IMR-90 (cell line): ENCODE measurements at regions not wholly inside any gene's neighbourhood (a gene's known extent, or its start where the extent isn't known, plus 50 kb on each side); places are given as distances from the start of the nearest gene placed in this dataset.

ENCODE experiments used
- ATAC-seq: fragments of 200-7000 bp; cut with Tn5 transposase; 2 replicates; pipeline ENCODE4 v1.9.1; 2020; ENCODE audit warnings: low read depth, mild to moderate bottlenecking, moderate library complexity
- BruUV-seq: library from RNA; stranded (reverse); fragments of 400-500 nt; replicated peaks from 2 replicates; lab custom pipeline; 2021; lab: Mats Ljungman, UMichigan
- CTCF ChIA-PET: fragments of 300-600 bp; formaldehyde crosslinking; extraction: SDS; loops from one replicate; lab custom pipeline; 2021; ENCODE audit warnings: antibody characterized with exemption; lab: Yijun Ruan, JAX
- POLR2A ChIA-PET: fragments of 300-600 bp; sonication (Branson Sonifier 250); formaldehyde crosslinking; loops from one replicate; lab custom pipeline; 2022; ENCODE audit warnings: antibody characterized with exemption; ENCODE audit not compliant: unreplicated experiment; lab: Charles Lee
- DNase-seq: peaks from one replicate; pipeline ENCODE4 v3.0.0; 2013
- H2AFZ ChIP-seq: replicated peaks from 2 replicates; pipeline ENCODE3; 2013; ENCODE audit warnings: low read length, mild to moderate bottlenecking; ENCODE audit not compliant: poor library complexity
- H2AK5ac ChIP-seq: 2 replicates; pipeline ENCODE4 v1.6.1; 2013; ENCODE audit warnings: low read depth, low read length, inconsistent platforms
- H2AK9ac ChIP-seq: replicated peaks from 2 replicates; pipeline ENCODE3; 2013; ENCODE audit warnings: mild to moderate bottlenecking, low read depth, low read length, moderate library complexity; ENCODE audit not compliant: poor library complexity
- H2BK120ac ChIP-seq: 2 replicates; pipeline ENCODE4 v1.6.1; 2013; ENCODE audit warnings: low read depth, low read length, inconsistent platforms
- H2BK15ac ChIP-seq: 3 replicates; pipeline ENCODE4 v1.6.1; 2013; ENCODE audit warnings: low read depth, low read length, inconsistent platforms
- H2BK20ac ChIP-seq: 2 replicates; pipeline ENCODE4 v1.6.1; 2013; ENCODE audit warnings: low read depth, mild to moderate bottlenecking, inconsistent platforms, low read length, moderate library complexity
- H2BK5ac ChIP-seq: 2 replicates; pipeline ENCODE4 v1.6.1; 2013; ENCODE audit warnings: mild to moderate bottlenecking, low read depth, low read length, inconsistent platforms; ENCODE audit not compliant: poor library complexity, severe bottlenecking
- H3K14ac ChIP-seq: replicated peaks from 2 replicates; pipeline ENCODE4 v1.6.1; 2013; ENCODE audit warnings: low read depth, low read length, inconsistent platforms
- H3K18ac ChIP-seq: 2 replicates; pipeline ENCODE4 v1.6.1; 2013; ENCODE audit warnings: low read depth, low read length, control low read depth
- H3K23ac ChIP-seq: 2 replicates; pipeline ENCODE4 v1.6.1; 2013; ENCODE audit warnings: low read depth, low read length, inconsistent platforms
- H3K27ac ChIP-seq: 2 replicates; pipeline ENCODE4 v1.5.1; 2013; ENCODE audit warnings: mild to moderate bottlenecking, control low read depth, low read length; ENCODE audit not compliant: insufficient read depth
- H3K27me3 ChIP-seq: 2 replicates; pipeline ENCODE4 v1.6.1; 2013; ENCODE audit warnings: low read length; ENCODE audit not compliant: control insufficient read depth, insufficient read depth
- H3K36me3 ChIP-seq: 2 replicates; pipeline ENCODE4 v1.6.1; 2013; ENCODE audit warnings: low read length, mixed read lengths; ENCODE audit not compliant: control insufficient read depth, insufficient read depth
- H3K4ac ChIP-seq: 2 replicates; pipeline ENCODE4 v1.6.1; 2013; ENCODE audit warnings: low read depth, low read length, inconsistent platforms
- H3K4me1 ChIP-seq: 2 replicates; pipeline ENCODE4 v1.6.1; 2013; ENCODE audit warnings: low read length, mixed read lengths; ENCODE audit not compliant: control insufficient read depth, insufficient read depth
- H3K4me2 ChIP-seq: 2 replicates; pipeline ENCODE4 v1.6.1; 2013; ENCODE audit warnings: low read depth, mild to moderate bottlenecking, control low read depth, low read length, moderate library complexity
- H3K4me3 ChIP-seq: 2 replicates; pipeline ENCODE4 v1.5.1; 2013; ENCODE audit warnings: low read depth, mild to moderate bottlenecking, control low read depth, low read length, moderate library complexity; ENCODE audit not compliant: insufficient read depth
- H3K56ac ChIP-seq: 2 replicates; pipeline ENCODE4 v1.6.1; 2013; ENCODE audit warnings: low read length, inconsistent platforms; ENCODE audit not compliant: insufficient read depth; ENCODE audit errors: extremely low read depth
- H3K79me1 ChIP-seq, 2 experiments: 2 replicates each; pipeline ENCODE4 v1.6.1; 2013; ENCODE audit warnings: low read length in 2 of 2, inconsistent platforms in 1 of 2, low read depth in 1 of 2
- H3K9ac ChIP-seq: 2 replicates; pipeline ENCODE4 v1.6.1; 2013; ENCODE audit warnings: low read depth, low read length, control low read depth
- H3K9me1 ChIP-seq: 2 replicates; pipeline ENCODE4 v1.6.1; 2013; ENCODE audit warnings: low read length, inconsistent platforms; ENCODE audit not compliant: insufficient read depth
- H3K9me3 ChIP-seq: 2 replicates; pipeline ENCODE4 v1.6.1; 2013; ENCODE audit warnings: low read length; ENCODE audit not compliant: control insufficient read depth, insufficient read depth
- H4K20me1 ChIP-seq: 2 replicates; pipeline ENCODE4 v1.6.1; 2013; ENCODE audit warnings: low read length, inconsistent platforms; ENCODE audit not compliant: insufficient read depth
- H4K5ac ChIP-seq: 2 replicates; pipeline ENCODE4 v1.6.1; 2013; ENCODE audit warnings: mild to moderate bottlenecking, low read depth, low read length, control low read depth
- H4K8ac ChIP-seq, 2 experiments: 2 replicates each; pipeline ENCODE4 v1.6.1; 2013; ENCODE audit warnings: low read depth in 2 of 2, low read length in 2 of 2, control low read depth in 1 of 2, inconsistent platforms in 1 of 2
- H4K91ac ChIP-seq: 2 replicates; pipeline ENCODE4 v1.6.1; 2013; ENCODE audit warnings: low read depth, low read length, inconsistent platforms; ENCODE audit not compliant: insufficient read depth
- ELK1 ChIP-seq: fragments of 150-350 bp; IDR thresholded peaks from 2 replicates; pipeline ENCODE4 v1.6.1; 2016; ENCODE audit warnings: low read depth, mild to moderate bottlenecking, low read length, moderate library complexity, borderline replicate concordance
- NFE2L2 ChIP-seq: fragments of 150-350 bp; IDR thresholded peaks from 2 replicates; pipeline ENCODE4 v1.6.1; 2016; ENCODE audit warnings: low read depth, mild to moderate bottlenecking, low read length
- RAD21 ChIP-seq: IDR thresholded peaks from 2 replicates; pipeline ENCODE4 v1.6.1; 2012; ENCODE audit warnings: low read length, improper control_type of control experiment
- WGBS, 2 experiments: methylation state at CpG; one replicate each; pipeline versions ENCODE4 v1.1.5 to v1.1.7; 2013; ENCODE audit warnings: missing lambda C conversion rate in 2 of 2; ENCODE audit not compliant: insufficient read length in 1 of 2; ENCODE audit errors: extremely low coverage in 2 of 2; 5-methylcytosine and 5-hydroxymethylcytosine counted together
- dilution Hi-C: fragments of 300-500 bp; cut with HindIII; formaldehyde crosslinking; loops from one replicate; pipeline ENCODE4 v1.14.3; 2018; ENCODE audit warnings: low sequenced_read_pairs; ENCODE audit not compliant: unreplicated experiment
- in situ Hi-C: fragments of 300-500 bp; cut with MboI; formaldehyde crosslinking; loops from 3 replicates; pipeline ENCODE4 v1.14.3; 2019; ENCODE audit warnings: low sequenced_read_pairs, inconsistent platforms, mixed read lengths
- intact Hi-C: fragments of 100-400 bp; cut with micrococcal nuclease; formaldehyde crosslinking; loops from 2 replicates; pipeline ENCODE4 v1.10.0; 2022

- no peak overlapping the region for H4K91ac ChIP-seq
- POLR2A ChIA-PET, result no interaction called here
- peaks cover 6% of the 10 kb centered on the region for H3K9me3 ChIP-seq
- H3K27me3 ChIP-seq, result no peaks in the 10 kb centered on the region
- H3K4me1 ChIP-seq, result no peaks in the 10 kb centered on the region
- H4K20me1 ChIP-seq, result no peaks in the 10 kb centered on the region
- H4K8ac ChIP-seq, result no peak overlapping the region
- H3K36me3 ChIP-seq, result no peaks in the 10 kb centered on the region
- dilution Hi-C loops, result no loop called here
- no peaks in the 10 kb centered on the region for H3K9me1 ChIP-seq
- no peak overlapping the region for H3K23ac ChIP-seq
- BruUV-seq, result no TSS peak
- no peak overlapping the region for H2BK120ac ChIP-seq
- no peak overlapping the region for H2AK5ac ChIP-seq
- H3K79me1 ChIP-seq, result no peaks in the 10 kb centered on the region
- no peak overlapping the region for H3K4me2 ChIP-seq
- intact Hi-C loops, result no loop called here
- in situ Hi-C loops, result no loop called here
- no peak overlapping the region for H3K14ac ChIP-seq
- no peak for ATAC-seq
- WGBS, 2 experiments, result no CpG with 5 or more reads among the region's 3 CpGs
- H2AFZ ChIP-seq, result no peak overlapping the region
- H2AK9ac ChIP-seq, result no peak overlapping the region
- TF ChIP-seq NFE2L2 (peak; percentile 64; the same call in 1 of the 2 replicates), ELK1 (no peak), RAD21 (no peak)
- no peak overlapping the region for H3K4ac ChIP-seq
- no peak overlapping the region for H3K4me3 ChIP-seq
- no peak overlapping the region for H2BK20ac ChIP-seq
- CTCF ChIA-PET, result no interaction called here
- no peak overlapping the region for H3K27ac ChIP-seq
- H4K5ac ChIP-seq, result no peak overlapping the region
- H3K56ac ChIP-seq, result no peak overlapping the region
- H3K18ac ChIP-seq, result no peak overlapping the region
- no peak for DNase-seq
- H3K9ac ChIP-seq, result no peak overlapping the region
- no peak overlapping the region for H2BK5ac ChIP-seq
- H2BK15ac ChIP-seq, result no peak overlapping the region
These were observed 1726.1 kb upstream of the RAG2 start for GRCh38 chr11:38323961-38324761.
